Activated naive CD4-positive, alpha-beta T cell treated with anti-CD3 and anti-CD28 coated beads, Interleukin-2, amount 50 U/mL, for 24 hours (primary cell): ENCODE measurements at regions not wholly inside any gene's neighbourhood (a gene's known extent, or its start where the extent isn't known, plus 50 kb on each side); places are given as distances from the start of the nearest gene placed in this dataset.

Experiments used
- H3K27ac Mint-ChIP-seq: one replicate; pipeline ENCODE4 v1.8.0; 2021; ENCODE audit warnings: mild to moderate bottlenecking, mixed read lengths
- H3K27me3 Mint-ChIP-seq: one replicate; pipeline ENCODE4 v1.8.0; 2021; ENCODE audit warnings: mixed read lengths
- H3K36me3 Mint-ChIP-seq: one replicate; pipeline ENCODE4 v1.8.0; 2021; ENCODE audit warnings: mixed read lengths
- H3K4me1 Mint-ChIP-seq: one replicate; pipeline ENCODE4 v1.8.0; 2021; ENCODE audit warnings: mixed read lengths
- H3K4me3 Mint-ChIP-seq: one replicate; pipeline ENCODE4 v1.8.0; 2021; ENCODE audit warnings: mild to moderate bottlenecking, mixed read lengths
- H3K9me3 Mint-ChIP-seq: one replicate; pipeline ENCODE4 v1.8.0; 2021; ENCODE audit warnings: mixed read lengths

DNA sequence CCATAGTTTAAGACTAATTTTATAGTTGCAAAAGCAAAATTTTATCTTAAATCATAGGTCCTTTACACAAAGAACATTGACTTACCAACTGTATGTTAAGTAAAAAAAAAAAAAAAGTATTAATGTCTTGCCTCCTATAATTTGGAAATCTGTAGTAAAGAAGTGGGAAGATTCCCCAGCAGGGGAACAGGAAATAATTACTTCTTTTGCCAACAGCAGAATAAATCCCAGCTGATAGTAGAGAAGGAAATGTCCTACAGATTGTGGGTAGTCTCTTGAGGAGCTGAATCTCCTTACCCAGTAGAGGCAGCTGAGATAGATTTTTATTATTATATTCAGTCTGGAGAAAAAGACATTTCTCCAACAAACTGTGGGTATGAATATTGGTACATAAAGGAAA lies 193.7 kb downstream of the SLC6A15 start:
- H3K27me3 Mint-ChIP-seq, result no peaks in the 10 kb centered on the region
- H3K27ac Mint-ChIP-seq, result no peak overlapping the region
- no peaks in the 10 kb centered on the region for H3K9me3 Mint-ChIP-seq
- no peaks in the 10 kb centered on the region for H3K4me1 Mint-ChIP-seq
- no peaks in the 10 kb centered on the region for H3K36me3 Mint-ChIP-seq
- H3K4me3 Mint-ChIP-seq, result no peak overlapping the region

DNA sequence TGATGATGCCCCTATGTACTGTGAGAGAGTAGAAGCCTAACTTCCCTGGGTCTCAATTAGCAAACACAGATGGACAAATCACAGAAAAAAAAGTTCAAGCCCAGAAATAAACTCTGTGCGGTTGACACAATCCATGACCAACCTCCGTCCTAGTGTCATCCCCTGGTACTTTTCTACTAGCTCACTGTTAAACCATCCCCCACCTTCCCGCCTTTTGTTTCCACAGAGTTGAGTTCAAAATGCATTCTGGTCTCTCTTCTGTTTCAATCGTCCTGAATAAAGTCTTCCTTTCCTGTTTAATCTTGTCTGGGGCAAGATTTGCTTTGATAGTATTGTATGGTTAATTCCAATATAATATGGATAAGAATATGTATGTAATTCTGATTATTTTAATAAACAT lies 199.9 kb downstream of the SLC6A15 start:
- Mint-ChIP-seq H3K4me3 (no peak overlapping the region), H3K4me1 (no peaks in the 10 kb centered on the region), H3K9me3 (no peaks in the 10 kb centered on the region), H3K36me3 (no peaks in the 10 kb centered on the region), H3K27ac (no peak overlapping the region), H3K27me3 (no peaks in the 10 kb centered on the region)

DNA sequence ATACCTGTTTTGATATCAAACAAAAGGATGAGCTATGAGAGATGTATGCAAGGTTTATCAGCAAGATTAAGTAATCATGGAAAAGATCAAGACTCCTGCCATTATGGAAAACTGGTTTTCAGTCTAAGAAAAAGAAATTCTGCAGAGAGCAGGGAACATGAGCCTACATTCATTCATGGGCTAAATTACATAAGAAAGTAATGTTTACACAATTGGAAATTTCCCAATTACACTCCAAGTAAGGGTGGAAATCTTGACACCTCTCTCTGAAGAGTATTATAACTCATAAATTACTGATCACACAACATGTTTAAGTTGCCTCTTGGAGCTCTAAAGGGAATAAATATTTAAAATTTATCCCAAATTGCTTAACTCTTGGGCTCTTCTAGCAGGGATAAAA lies 206.2 kb downstream of the SLC6A15 start:
- Mint-ChIP-seq H3K36me3 (no peaks in the 10 kb centered on the region), H3K27me3 (no peaks in the 10 kb centered on the region), H3K9me3 (no peaks in the 10 kb centered on the region), H3K4me3 (no peak overlapping the region), H3K4me1 (no peaks in the 10 kb centered on the region), H3K27ac (no peak overlapping the region)

GRCh38 chr12:84704856-84705255 lies 207.7 kb downstream of the SLC6A15 start:
- H3K4me1 Mint-ChIP-seq, result no peaks in the 10 kb centered on the region
- H3K27me3 Mint-ChIP-seq, result no peaks in the 10 kb centered on the region
- no peaks in the 10 kb centered on the region for H3K36me3 Mint-ChIP-seq
- no peak overlapping the region for H3K4me3 Mint-ChIP-seq
- no peaks in the 10 kb centered on the region for H3K9me3 Mint-ChIP-seq
- H3K27ac Mint-ChIP-seq, result no peak overlapping the region

DNA sequence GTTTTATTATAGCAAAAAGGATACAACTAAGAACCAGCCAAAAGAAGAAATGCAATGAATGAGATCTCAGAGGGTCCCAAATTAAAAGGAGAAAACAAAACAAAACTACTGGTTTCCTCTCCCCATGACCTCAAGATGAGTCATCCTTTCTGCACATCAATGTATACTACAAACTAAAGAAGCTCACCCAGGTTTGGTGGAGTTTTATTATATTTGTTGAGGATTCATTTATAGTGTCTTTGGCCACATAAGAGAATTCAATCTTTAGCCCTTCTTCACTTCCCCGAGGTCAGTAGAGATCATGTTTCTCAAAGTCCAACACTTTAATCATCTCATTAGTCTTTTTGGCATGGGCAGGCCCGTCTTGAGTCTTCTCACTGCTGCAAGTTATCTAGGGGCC lies 210.6 kb downstream of the SLC6A15 start:
- H3K4me3 Mint-ChIP-seq, result no peak overlapping the region
- no peaks in the 10 kb centered on the region for H3K9me3 Mint-ChIP-seq
- H3K36me3 Mint-ChIP-seq, result no peaks in the 10 kb centered on the region
- no peak overlapping the region for H3K27ac Mint-ChIP-seq
- H3K4me1 Mint-ChIP-seq, result no peaks in the 10 kb centered on the region
- H3K27me3 Mint-ChIP-seq, result no peaks in the 10 kb centered on the region

GRCh38 chr12:84701041-84701440 lies 211.6 kb downstream of the SLC6A15 start:
- no peaks in the 10 kb centered on the region for H3K36me3 Mint-ChIP-seq
- H3K27me3 Mint-ChIP-seq, result no peaks in the 10 kb centered on the region
- no peaks in the 10 kb centered on the region for H3K4me1 Mint-ChIP-seq
- H3K27ac Mint-ChIP-seq, result no peak overlapping the region
- no peaks in the 10 kb centered on the region for H3K9me3 Mint-ChIP-seq
- H3K4me3 Mint-ChIP-seq, result no peak overlapping the region

- Mint-ChIP-seq H3K27me3 (no peaks in the 10 kb centered on the region), H3K36me3 (no peaks in the 10 kb centered on the region), H3K9me3 (no peaks in the 10 kb centered on the region), H3K27ac (no peak overlapping the region), H3K4me1 (no peaks in the 10 kb centered on the region), H3K4me3 (no peak overlapping the region)
Measured at GRCh38 chr12:84698576-84699333, 213.8 kb downstream of the SLC6A15 start.

DNA sequence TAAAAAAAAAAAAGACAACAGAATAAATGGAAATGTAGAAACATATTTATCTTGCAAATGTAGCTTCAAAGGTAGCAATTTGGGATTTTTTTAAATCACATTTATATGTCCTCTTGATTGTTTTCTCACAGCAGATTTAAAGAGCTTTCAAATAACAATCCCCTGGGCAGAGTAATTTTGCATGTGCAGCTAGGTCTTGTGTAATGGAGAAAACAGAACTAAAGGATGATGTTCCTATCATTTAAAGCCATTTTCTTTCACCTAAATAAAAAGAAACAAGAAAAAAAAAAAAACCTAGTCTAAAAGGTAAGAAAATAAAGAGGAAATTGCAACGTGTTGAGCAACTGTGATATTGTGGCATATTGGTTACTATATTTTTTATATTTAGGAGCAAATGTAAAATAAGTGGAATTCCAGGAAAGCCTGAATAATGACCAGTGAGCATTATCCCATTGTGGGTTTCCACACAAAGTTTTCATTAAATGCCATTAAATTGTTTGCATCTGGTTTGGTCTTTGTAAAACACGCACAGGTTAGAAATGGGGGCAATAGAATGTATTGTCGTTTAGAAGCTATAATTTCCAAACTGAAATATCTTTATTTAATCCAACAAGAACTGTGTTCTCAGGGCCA lies 215.6 kb downstream of the SLC6A15 start:
- Mint-ChIP-seq H3K4me1 (no peaks in the 10 kb centered on the region), H3K36me3 (no peaks in the 10 kb centered on the region), H3K27ac (no peak overlapping the region), H3K9me3 (no peaks in the 10 kb centered on the region), H3K4me3 (no peak overlapping the region), H3K27me3 (no peaks in the 10 kb centered on the region)

- Mint-ChIP-seq H3K4me3 (no peak overlapping the region), H3K9me3 (no peaks in the 10 kb centered on the region)
Measured at GRCh38 chr12:84696281-84696680, 216.3 kb downstream of the SLC6A15 start.

GRCh38 chr12:84694116-84694515 lies 218.5 kb downstream of the SLC6A15 start:
- H3K27ac Mint-ChIP-seq, result no peak overlapping the region
- no peak overlapping the region for H3K4me3 Mint-ChIP-seq
- H3K36me3 Mint-ChIP-seq, result no peaks in the 10 kb centered on the region
- H3K27me3 Mint-ChIP-seq, result no peaks in the 10 kb centered on the region
- H3K9me3 Mint-ChIP-seq, result no peaks in the 10 kb centered on the region
- no peaks in the 10 kb centered on the region for H3K4me1 Mint-ChIP-seq

More at GRCh38 chr12:84696281-84696680, 216.3 kb downstream of the SLC6A15 start:
- H3K4me1 Mint-ChIP-seq, result no peaks in the 10 kb centered on the region
- H3K27ac Mint-ChIP-seq, result no peak overlapping the region
- no peaks in the 10 kb centered on the region for H3K27me3 Mint-ChIP-seq
- H3K36me3 Mint-ChIP-seq, result no peaks in the 10 kb centered on the region

GRCh38 chr12:84692071-84692470 lies 220.5 kb downstream of the SLC6A15 start:
- H3K27ac Mint-ChIP-seq, result no peak overlapping the region
- H3K4me3 Mint-ChIP-seq, result no peak overlapping the region
- H3K27me3 Mint-ChIP-seq, result no peaks in the 10 kb centered on the region
- no peaks in the 10 kb centered on the region for H3K4me1 Mint-ChIP-seq
- H3K36me3 Mint-ChIP-seq, result no peaks in the 10 kb centered on the region
- H3K9me3 Mint-ChIP-seq, result no peaks in the 10 kb centered on the region

GRCh38 chr12:84691266-84691665 lies 221.3 kb downstream of the SLC6A15 start:
- no peaks in the 10 kb centered on the region for H3K4me1 Mint-ChIP-seq
- H3K9me3 Mint-ChIP-seq, result no peaks in the 10 kb centered on the region
- no peaks in the 10 kb centered on the region for H3K36me3 Mint-ChIP-seq
- H3K27ac Mint-ChIP-seq, result no peak overlapping the region
- H3K27me3 Mint-ChIP-seq, result no peaks in the 10 kb centered on the region
- H3K4me3 Mint-ChIP-seq, result no peak overlapping the region

DNA sequence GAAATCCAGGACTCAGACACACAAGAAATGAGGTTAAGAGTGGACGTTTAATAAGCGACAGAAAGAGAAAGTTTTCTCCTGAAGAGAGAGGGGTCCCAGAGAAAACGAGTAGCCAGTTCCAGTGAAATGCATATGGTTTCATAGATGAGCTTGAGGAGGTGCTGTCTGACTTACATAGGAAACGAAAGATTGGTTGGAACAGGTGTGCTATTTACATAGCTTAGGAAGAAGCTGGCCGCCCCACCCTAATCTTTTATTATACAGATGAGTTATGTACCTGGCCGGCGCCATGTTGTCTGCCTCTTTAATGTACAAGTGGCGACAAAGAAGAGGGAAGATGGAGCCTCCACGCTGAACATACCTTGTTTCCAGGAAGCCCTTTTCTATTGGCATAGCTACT lies 223.0 kb downstream of the SLC6A15 start:
- H3K27me3 Mint-ChIP-seq, result no peaks in the 10 kb centered on the region
- no peaks in the 10 kb centered on the region for H3K9me3 Mint-ChIP-seq
- no peaks in the 10 kb centered on the region for H3K4me1 Mint-ChIP-seq
- H3K36me3 Mint-ChIP-seq, result no peaks in the 10 kb centered on the region
- H3K27ac Mint-ChIP-seq, result no peak overlapping the region
- H3K4me3 Mint-ChIP-seq, result no peak overlapping the region

GRCh38 chr12:84685379-84685778 lies 227.2 kb downstream of the SLC6A15 start:
- Mint-ChIP-seq H3K27ac (no peak overlapping the region), H3K4me3 (no peak overlapping the region), H3K4me1 (no peaks in the 10 kb centered on the region), H3K27me3 (no peaks in the 10 kb centered on the region), H3K9me3 (no peaks in the 10 kb centered on the region), H3K36me3 (no peaks in the 10 kb centered on the region)

DNA sequence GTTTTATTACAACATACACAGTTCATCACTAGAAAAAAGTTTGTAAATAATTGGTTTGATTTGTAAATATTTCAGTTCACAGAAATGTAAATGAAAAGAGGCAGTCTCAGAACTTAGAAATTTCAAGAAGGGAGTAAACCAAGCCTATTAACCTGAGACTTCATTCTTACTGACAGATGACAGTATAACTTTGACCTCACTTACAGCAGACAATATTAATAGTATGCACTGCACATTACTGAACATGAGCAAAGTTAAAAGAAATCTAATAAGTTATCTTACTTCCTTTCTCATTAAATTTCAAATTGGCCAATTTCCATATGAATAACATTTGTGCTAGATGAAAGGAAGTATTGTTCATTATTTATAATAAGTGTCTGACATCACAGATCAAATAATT lies 235.8 kb downstream of the SLC6A15 start:
- Mint-ChIP-seq H3K27ac (no peak overlapping the region), H3K9me3 (no peaks in the 10 kb centered on the region), H3K4me3 (no peak overlapping the region), H3K27me3 (no peaks in the 10 kb centered on the region), H3K4me1 (no peaks in the 10 kb centered on the region), H3K36me3 (no peaks in the 10 kb centered on the region)

- Mint-ChIP-seq H3K36me3 (no peaks in the 10 kb centered on the region), H3K4me3 (no peak overlapping the region), H3K27me3 (no peaks in the 10 kb centered on the region), H3K27ac (no peak overlapping the region), H3K4me1 (no peaks in the 10 kb centered on the region), H3K9me3 (no peaks in the 10 kb centered on the region)
Measured at GRCh38 chr12:84661786-84662185, 250.8 kb downstream of the SLC6A15 start.

- no peaks in the 10 kb centered on the region for H3K9me3 Mint-ChIP-seq
- no peaks in the 10 kb centered on the region for H3K4me1 Mint-ChIP-seq
- no peak overlapping the region for H3K27ac Mint-ChIP-seq
- H3K36me3 Mint-ChIP-seq, result no peaks in the 10 kb centered on the region
- no peaks in the 10 kb centered on the region for H3K27me3 Mint-ChIP-seq
- H3K4me3 Mint-ChIP-seq, result no peak overlapping the region
Measured at GRCh38 chr12:84660139-84660538, 252.5 kb downstream of the SLC6A15 start.
